IMR-90 (cell line): ENCODE measurements at regions not wholly inside any gene's neighbourhood (a gene's known extent, or its start where the extent isn't known, plus 50 kb on each side); places are given as distances from the start of the nearest gene placed in this dataset.

Experiments used
- ATAC-seq: fragments of 200-7000 bp; cut with Tn5 transposase; 2 replicates; pipeline ENCODE4 v1.9.1; 2020; ENCODE audit warnings: low read depth, mild to moderate bottlenecking, moderate library complexity
- BruUV-seq: library from RNA; stranded (reverse); fragments of 400-500 nt; replicated peaks from 2 replicates; lab custom pipeline; 2021; lab: Mats Ljungman, UMichigan
- CTCF ChIA-PET: fragments of 300-600 bp; formaldehyde crosslinking; extraction: SDS; loops from one replicate; lab custom pipeline; 2021; ENCODE audit warnings: antibody characterized with exemption; lab: Yijun Ruan, JAX
- POLR2A ChIA-PET: fragments of 300-600 bp; sonication (Branson Sonifier 250); formaldehyde crosslinking; loops from one replicate; lab custom pipeline; 2022; ENCODE audit warnings: antibody characterized with exemption; ENCODE audit not compliant: unreplicated experiment; lab: Charles Lee
- DNase-seq: peaks from one replicate; pipeline ENCODE4 v3.0.0; 2013
- H2AFZ ChIP-seq: replicated peaks from 2 replicates; pipeline ENCODE3; 2013; ENCODE audit warnings: low read length, mild to moderate bottlenecking; ENCODE audit not compliant: poor library complexity
- H2AK5ac ChIP-seq: 2 replicates; pipeline ENCODE4 v1.6.1; 2013; ENCODE audit warnings: low read depth, low read length, inconsistent platforms
- H2AK9ac ChIP-seq: replicated peaks from 2 replicates; pipeline ENCODE3; 2013; ENCODE audit warnings: mild to moderate bottlenecking, low read depth, low read length, moderate library complexity; ENCODE audit not compliant: poor library complexity
- H2BK120ac ChIP-seq: 2 replicates; pipeline ENCODE4 v1.6.1; 2013; ENCODE audit warnings: low read depth, low read length, inconsistent platforms
- H2BK15ac ChIP-seq: 3 replicates; pipeline ENCODE4 v1.6.1; 2013; ENCODE audit warnings: low read depth, low read length, inconsistent platforms
- H2BK20ac ChIP-seq: 2 replicates; pipeline ENCODE4 v1.6.1; 2013; ENCODE audit warnings: low read depth, mild to moderate bottlenecking, inconsistent platforms, low read length, moderate library complexity
- H2BK5ac ChIP-seq: 2 replicates; pipeline ENCODE4 v1.6.1; 2013; ENCODE audit warnings: mild to moderate bottlenecking, low read depth, low read length, inconsistent platforms; ENCODE audit not compliant: poor library complexity, severe bottlenecking
- H3K14ac ChIP-seq: replicated peaks from 2 replicates; pipeline ENCODE4 v1.6.1; 2013; ENCODE audit warnings: low read depth, low read length, inconsistent platforms
- H3K18ac ChIP-seq: 2 replicates; pipeline ENCODE4 v1.6.1; 2013; ENCODE audit warnings: low read depth, low read length, control low read depth
- H3K23ac ChIP-seq: 2 replicates; pipeline ENCODE4 v1.6.1; 2013; ENCODE audit warnings: low read depth, low read length, inconsistent platforms
- H3K27ac ChIP-seq: 2 replicates; pipeline ENCODE4 v1.5.1; 2013; ENCODE audit warnings: mild to moderate bottlenecking, control low read depth, low read length; ENCODE audit not compliant: insufficient read depth
- H3K27me3 ChIP-seq: 2 replicates; pipeline ENCODE4 v1.6.1; 2013; ENCODE audit warnings: low read length; ENCODE audit not compliant: control insufficient read depth, insufficient read depth
- H3K36me3 ChIP-seq: 2 replicates; pipeline ENCODE4 v1.6.1; 2013; ENCODE audit warnings: low read length, mixed read lengths; ENCODE audit not compliant: control insufficient read depth, insufficient read depth
- H3K4ac ChIP-seq: 2 replicates; pipeline ENCODE4 v1.6.1; 2013; ENCODE audit warnings: low read depth, low read length, inconsistent platforms
- H3K4me1 ChIP-seq: 2 replicates; pipeline ENCODE4 v1.6.1; 2013; ENCODE audit warnings: low read length, mixed read lengths; ENCODE audit not compliant: control insufficient read depth, insufficient read depth
- H3K4me2 ChIP-seq: 2 replicates; pipeline ENCODE4 v1.6.1; 2013; ENCODE audit warnings: low read depth, mild to moderate bottlenecking, control low read depth, low read length, moderate library complexity
- H3K4me3 ChIP-seq: 2 replicates; pipeline ENCODE4 v1.5.1; 2013; ENCODE audit warnings: low read depth, mild to moderate bottlenecking, control low read depth, low read length, moderate library complexity; ENCODE audit not compliant: insufficient read depth
- H3K56ac ChIP-seq: 2 replicates; pipeline ENCODE4 v1.6.1; 2013; ENCODE audit warnings: low read length, inconsistent platforms; ENCODE audit not compliant: insufficient read depth; ENCODE audit errors: extremely low read depth
- H3K79me1 ChIP-seq, 2 experiments: 2 replicates each; pipeline ENCODE4 v1.6.1; 2013; ENCODE audit warnings: low read length in 2 of 2, inconsistent platforms in 1 of 2, low read depth in 1 of 2
- H3K9ac ChIP-seq: 2 replicates; pipeline ENCODE4 v1.6.1; 2013; ENCODE audit warnings: low read depth, low read length, control low read depth
- H3K9me1 ChIP-seq: 2 replicates; pipeline ENCODE4 v1.6.1; 2013; ENCODE audit warnings: low read length, inconsistent platforms; ENCODE audit not compliant: insufficient read depth
- H3K9me3 ChIP-seq: 2 replicates; pipeline ENCODE4 v1.6.1; 2013; ENCODE audit warnings: low read length; ENCODE audit not compliant: control insufficient read depth, insufficient read depth
- H4K20me1 ChIP-seq: 2 replicates; pipeline ENCODE4 v1.6.1; 2013; ENCODE audit warnings: low read length, inconsistent platforms; ENCODE audit not compliant: insufficient read depth
- H4K5ac ChIP-seq: 2 replicates; pipeline ENCODE4 v1.6.1; 2013; ENCODE audit warnings: mild to moderate bottlenecking, low read depth, low read length, control low read depth
- H4K8ac ChIP-seq, 2 experiments: 2 replicates each; pipeline ENCODE4 v1.6.1; 2013; ENCODE audit warnings: low read depth in 2 of 2, low read length in 2 of 2, control low read depth in 1 of 2, inconsistent platforms in 1 of 2
- H4K91ac ChIP-seq: 2 replicates; pipeline ENCODE4 v1.6.1; 2013; ENCODE audit warnings: low read depth, low read length, inconsistent platforms; ENCODE audit not compliant: insufficient read depth
- CEBPB ChIP-seq: IDR thresholded peaks from 2 replicates; pipeline ENCODE4 v1.6.1; 2012; ENCODE audit warnings: low read depth, low read length, improper control_type of control experiment
- ELK1 ChIP-seq: fragments of 150-350 bp; IDR thresholded peaks from 2 replicates; pipeline ENCODE4 v1.6.1; 2016; ENCODE audit warnings: low read depth, mild to moderate bottlenecking, low read length, moderate library complexity, borderline replicate concordance
- MAFK ChIP-seq: IDR thresholded peaks from 2 replicates; pipeline ENCODE4 v1.6.1; 2012; ENCODE audit warnings: low read depth, low read length, improper control_type of control experiment
- MXI1 ChIP-seq: IDR thresholded peaks from 2 replicates; pipeline ENCODE4 v1.6.1; 2012; ENCODE audit warnings: low read depth, mild to moderate bottlenecking, low read length, moderate library complexity, borderline replicate concordance
- RCOR1 ChIP-seq: IDR thresholded peaks from 2 replicates; pipeline ENCODE4 v1.6.1; 2012; ENCODE audit warnings: mild to moderate bottlenecking, low read length, improper control_type of control experiment; ENCODE audit not compliant: insufficient replicate concordance
- WGBS, 2 experiments: methylation state at CpG; one replicate each; pipeline versions ENCODE4 v1.1.5 to v1.1.7; 2013; ENCODE audit warnings: missing lambda C conversion rate in 2 of 2; ENCODE audit not compliant: insufficient read length in 1 of 2; ENCODE audit errors: extremely low coverage in 2 of 2; 5-methylcytosine and 5-hydroxymethylcytosine counted together
- dilution Hi-C: fragments of 300-500 bp; cut with HindIII; formaldehyde crosslinking; loops from one replicate; pipeline ENCODE4 v1.14.3; 2018; ENCODE audit warnings: low sequenced_read_pairs; ENCODE audit not compliant: unreplicated experiment
- in situ Hi-C: fragments of 300-500 bp; cut with MboI; formaldehyde crosslinking; loops from 3 replicates; pipeline ENCODE4 v1.14.3; 2019; ENCODE audit warnings: low sequenced_read_pairs, inconsistent platforms, mixed read lengths
- intact Hi-C: fragments of 100-400 bp; cut with micrococcal nuclease; formaldehyde crosslinking; loops from 2 replicates; pipeline ENCODE4 v1.10.0; 2022

- H3K4me1 ChIP-seq, result no peaks in the 10 kb centered on the region
- no peak overlapping the region for H2BK120ac ChIP-seq
- no peak for DNase-seq
- no peak for ATAC-seq
- no TSS peak for BruUV-seq
- H2BK20ac ChIP-seq, result no peak overlapping the region
- no peak overlapping the region for H2BK5ac ChIP-seq
- no peak overlapping the region for H3K56ac ChIP-seq
- H3K9ac ChIP-seq, result no peak overlapping the region
- no peak overlapping the region for H2AK5ac ChIP-seq
- no peaks in the 10 kb centered on the region for H3K36me3 ChIP-seq
- H3K18ac ChIP-seq, result no peak overlapping the region
- ChIA-PET CTCF (no interaction called here), POLR2A (no interaction called here)
- H2BK15ac ChIP-seq, result no peak overlapping the region
- in situ Hi-C loops (no loop called here), intact Hi-C loops (no loop called here), dilution Hi-C loops (no loop called here)
- no peaks in the 10 kb centered on the region for H3K9me1 ChIP-seq
- no peak overlapping the region for H3K4me3 ChIP-seq
- no peak overlapping the region for H4K8ac ChIP-seq
- no peak overlapping the region for H4K5ac ChIP-seq
- no peak overlapping the region for H2AFZ ChIP-seq
- peaks cover 15% of the 10 kb centered on the region for H3K27me3 ChIP-seq
- peaks cover 2% of the 10 kb centered on the region; the same call in 1 of the 2 replicates for H3K9me3 ChIP-seq
- H3K27ac ChIP-seq, result no peak overlapping the region
- 71% methylated on average over 5 of the region's 18 CpGs; no CpG with 5 or more reads in 1 of the 2 experiments for WGBS, 2 experiments
- no peaks in the 10 kb centered on the region for H4K20me1 ChIP-seq
- no peak overlapping the region for H3K4ac ChIP-seq
- H3K14ac ChIP-seq, result no peak overlapping the region
- H4K91ac ChIP-seq, result no peak overlapping the region
- H3K4me2 ChIP-seq, result no peak overlapping the region
- no peak overlapping the region for H3K23ac ChIP-seq
- no peaks in the 10 kb centered on the region for H3K79me1 ChIP-seq
- no peak overlapping the region for H2AK9ac ChIP-seq
- no peak for TF ChIP-seq RCOR1
- TF ChIP-seq MAFK, result no peak
- TF ChIP-seq ELK1, result no peak
- TF ChIP-seq MXI1, result no peak
- no peak for TF ChIP-seq CEBPB
These were observed 214.9 kb downstream of the LY86 start for GRCh38 chr6:6803180-6803977.
